Liver (tissue), 8 donors: ENCODE measurements at regions not wholly inside any gene's neighbourhood (a gene's known extent, or its start where the extent isn't known, plus 50 kb on each side); places are given as distances from the start of the nearest gene placed in this dataset.

ENCODE experiments used
- DNase-seq: peaks from one replicate; pipeline ENCODE4 v3.0.0-alpha.2; 2017; ENCODE audit warnings: low spot score
- H3K27ac ChIP-seq, 2 donors: one replicate each; pipeline ENCODE4 v1.7.0; 2013; ENCODE audit warnings: inconsistent platforms in 2 of 2, low read length in 2 of 2, control low read depth in 1 of 2, low read depth in 1 of 2, mild to moderate bottlenecking in 1 of 2
- H3K27me3 ChIP-seq, 4 donors: one replicate each; pipeline versions ENCODE4 v1.6.1 to v1.7.0; 2013; ENCODE audit warnings: low read length in 3 of 4, inconsistent platforms in 1 of 4, mild to moderate bottlenecking in 1 of 4, moderate library complexity in 1 of 4; ENCODE audit not compliant: control insufficient read depth in 4 of 4, insufficient read depth in 4 of 4
- H3K36me3 ChIP-seq, 4 donors: one replicate each; pipeline versions ENCODE4 v1.6.1 to v1.7.0; 2013; ENCODE audit warnings: low read length in 3 of 4, mild to moderate bottlenecking in 3 of 4, low read depth in 1 of 4, moderate library complexity in 1 of 4; ENCODE audit not compliant: control insufficient read depth in 4 of 4, insufficient read depth in 3 of 4
- H3K4me1 ChIP-seq, 4 donors: one replicate each; pipeline versions ENCODE4 v1.6.1 to v1.7.0; 2013; ENCODE audit warnings: low read length in 3 of 4, mild to moderate bottlenecking in 3 of 4, moderate library complexity in 1 of 4; ENCODE audit not compliant: control insufficient read depth in 4 of 4, insufficient read depth in 4 of 4
- H3K4me3 ChIP-seq, 3 donors: one replicate each; pipeline versions ENCODE4 v1.6.1 to v1.7.0; 2013; ENCODE audit warnings: low read length in 3 of 3, control low read depth in 1 of 3, low read depth in 1 of 3, mild to moderate bottlenecking in 1 of 3
- H3K9ac ChIP-seq, 2 donors: one replicate each; pipeline ENCODE4 v1.7.0; 2013; ENCODE audit warnings: low read length in 2 of 2, mild to moderate bottlenecking in 2 of 2, moderate library complexity in 2 of 2, control low read depth in 1 of 2, low read depth in 1 of 2
- H3K9me3 ChIP-seq, 4 donors: one replicate each; pipeline versions ENCODE4 v1.6.1 to v1.7.0; 2013; ENCODE audit warnings: low read length in 3 of 4; ENCODE audit not compliant: control insufficient read depth in 4 of 4
- CTCF ChIP-seq: fragments of 150-350 bp; IDR thresholded peaks from 2 replicates; pipeline ENCODE4 v1.5.1; 2017; ENCODE audit warnings: improper control_type of control experiment, low read depth, low read length; ENCODE audit not compliant: missing input control
- EGR1 ChIP-seq, 2 donors: IDR thresholded peaks; 2 replicates each; pipeline ENCODE4 v1.6.1; 2016 to 2018; ENCODE audit warnings: antibody characterized with exemption in 2 of 2, low read depth in 2 of 2
- FOXA1 ChIP-seq: IDR thresholded peaks from 2 replicates; pipeline ENCODE4 v1.6.1; 2016; ENCODE audit warnings: antibody characterized with exemption
- FOXA2 ChIP-seq: IDR thresholded peaks from 2 replicates; pipeline ENCODE4 v1.6.1; 2016; ENCODE audit warnings: antibody characterized with exemption
- GABPA ChIP-seq, 2 donors: IDR thresholded peaks in 1 of 2; conservative IDR thresholded peaks in 1 of 2; 2 replicates each; pipeline ENCODE4 v1.6.1; 2016; ENCODE audit warnings: antibody characterized with exemption in 2 of 2, mild to moderate bottlenecking in 1 of 2, moderate library complexity in 1 of 2
- HNF4A ChIP-seq, 2 donors: conservative IDR thresholded peaks; 2 replicates each; pipeline ENCODE4 v1.6.1; 2016; ENCODE audit warnings: antibody characterized with exemption in 2 of 2, mild to moderate bottlenecking in 2 of 2
- HNF4G ChIP-seq: IDR thresholded peaks from 2 replicates; pipeline ENCODE4 v1.6.1; 2016; ENCODE audit warnings: antibody characterized with exemption
- JUND ChIP-seq, 2 donors: IDR thresholded peaks; 2 replicates each; pipeline ENCODE4 v1.6.1; 2016; ENCODE audit warnings: antibody characterized with exemption in 2 of 2
- MAX ChIP-seq: IDR thresholded peaks from 2 replicates; pipeline ENCODE4 v1.6.1; 2016; ENCODE audit warnings: antibody characterized with exemption
- NR2F2 ChIP-seq: IDR thresholded peaks from 2 replicates; pipeline ENCODE4 v1.6.1; 2016; ENCODE audit warnings: antibody characterized with exemption
- RAD21 ChIP-seq, 2 donors: IDR thresholded peaks; 2 replicates each; pipeline ENCODE4 v1.6.1; 2016; ENCODE audit warnings: antibody characterized with exemption in 2 of 2, mild to moderate bottlenecking in 2 of 2
- REST ChIP-seq: IDR thresholded peaks from 2 replicates; pipeline ENCODE4 v1.6.1; 2016; ENCODE audit warnings: antibody characterized with exemption, mild to moderate bottlenecking
- RXRA ChIP-seq, 2 donors: IDR thresholded peaks; 2 replicates each; pipeline ENCODE4 v1.6.1; 2017 to 2018; ENCODE audit warnings: antibody characterized with exemption in 2 of 2, mild to moderate bottlenecking in 1 of 2
- SP1 ChIP-seq: IDR thresholded peaks from 2 replicates; pipeline ENCODE4 v1.6.1; 2018; ENCODE audit warnings: antibody characterized with exemption, mild to moderate bottlenecking
- YY1 ChIP-seq: IDR thresholded peaks from 2 replicates; pipeline ENCODE4 v1.6.1; 2016; ENCODE audit warnings: antibody characterized with exemption, mild to moderate bottlenecking
- WGBS: extraction: QIAGEN DNeasy Blood & Tissue Kit; methylation state at CpG from one replicate; pipeline ENCODE4 v1.1.7; 2013; 5-methylcytosine and 5-hydroxymethylcytosine counted together
- TF ChIP-seq, protein P1 (sequence below): IDR thresholded peaks from 2 replicates; pipeline ENCODE4 v1.6.1; 2016; ENCODE audit warnings: antibody characterized with exemption
- TF ChIP-seq, protein P2 (sequence below): IDR thresholded peaks from 2 replicates; pipeline ENCODE4 v1.6.1; 2016; ENCODE audit warnings: antibody characterized with exemption
- donor health status: healthy.
- donor health status: healthy.
- donor health status: healthy.
- donor health status: healthy.
- donor health status: healthy.

GRCh38 chr18:44518091-44518615, 162.5 kb upstream of the SETBP1 start:
- Histone ChIP-seq H3K9me3 (no peaks in the 10 kb centered on the region), H3K4me3 (no peak overlapping the region), H3K27ac (no peak overlapping the region), H3K4me1 (no peaks in the 10 kb centered on the region), H3K9ac (no peak overlapping the region), H3K27me3 (no peaks in the 10 kb centered on the region), H3K36me3 (no peaks in the 10 kb centered on the region)
- DNase-seq = no peak
- WGBS = 69% methylated on average over 4 of the region's 4 CpGs
- no peak for TF ChIP-seq HNF4G
- no peak for TF ChIP-seq RXRA (IDR thresholded peaks at IDR 0.05)
- TF ChIP-seq MAX = no peak
- no peak for TF ChIP-seq REST
- no peak for TF ChIP-seq SP1
- TF ChIP-seq FOXA2 = no peak
- TF ChIP-seq FOXA1 = no peak
- no peak for TF ChIP-seq RAD21 (IDR thresholded peaks at IDR 0.05)
- no peak for TF ChIP-seq CTCF
- no peak for TF ChIP-seq EGR1 (IDR thresholded peaks at IDR 0.05; ENCODE audit: low read depth in 2 of 2)
- no peak for TF ChIP-seq GABPA (IDR thresholded peaks at IDR 0.05 in 1 of 2, conservative IDR thresholded peaks at IDR 0.05 in 1 of 2)
- TF ChIP-seq YY1 = no peak
- TF ChIP-seq JUND (IDR thresholded peaks at IDR 0.05) = no peak

DNA sequence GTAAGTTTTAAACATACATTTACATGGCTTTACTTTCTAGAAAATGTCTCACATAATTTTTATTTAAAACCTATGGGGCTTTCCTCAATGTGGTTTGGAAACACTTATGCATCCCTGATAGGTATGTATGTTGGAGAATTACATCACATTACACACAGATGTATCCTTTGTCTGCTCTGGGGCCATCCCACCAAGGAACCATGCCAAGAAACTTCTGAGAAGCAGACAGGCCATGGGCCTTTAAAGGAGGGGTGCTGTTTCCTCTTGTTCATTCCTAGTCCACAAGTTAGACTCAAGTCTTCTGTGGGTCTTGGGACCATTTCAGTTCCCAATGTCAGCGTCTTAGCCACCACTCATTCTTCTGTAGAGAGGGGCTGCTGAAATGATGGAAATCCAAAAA, 162.0 kb upstream of the SETBP1 start:
- H3K36me3 ChIP-seq = no peaks in the 10 kb centered on the region
- no peaks in the 10 kb centered on the region for H3K27me3 ChIP-seq
- no peaks in the 10 kb centered on the region for H3K4me1 ChIP-seq
- H3K9ac ChIP-seq = no peak overlapping the region
- no peak for DNase-seq
- H3K4me3 ChIP-seq = no peak overlapping the region
- no peaks in the 10 kb centered on the region for H3K9me3 ChIP-seq
- no peak overlapping the region for H3K27ac ChIP-seq
- TF ChIP-seq RXRA (IDR thresholded peaks at IDR 0.05) (no peak), EGR1 (IDR thresholded peaks at IDR 0.05; ENCODE audit: low read depth in 2 of 2) (no peak), YY1 (no peak), NR2F2 (no peak), MAX (no peak), RAD21 (IDR thresholded peaks at IDR 0.05) (no peak), HNF4A (conservative IDR thresholded peaks at IDR 0.05) (no peak), FOXA1 (no peak), HNF4G (no peak)
- TF ChIP-seq, protein P1, sequence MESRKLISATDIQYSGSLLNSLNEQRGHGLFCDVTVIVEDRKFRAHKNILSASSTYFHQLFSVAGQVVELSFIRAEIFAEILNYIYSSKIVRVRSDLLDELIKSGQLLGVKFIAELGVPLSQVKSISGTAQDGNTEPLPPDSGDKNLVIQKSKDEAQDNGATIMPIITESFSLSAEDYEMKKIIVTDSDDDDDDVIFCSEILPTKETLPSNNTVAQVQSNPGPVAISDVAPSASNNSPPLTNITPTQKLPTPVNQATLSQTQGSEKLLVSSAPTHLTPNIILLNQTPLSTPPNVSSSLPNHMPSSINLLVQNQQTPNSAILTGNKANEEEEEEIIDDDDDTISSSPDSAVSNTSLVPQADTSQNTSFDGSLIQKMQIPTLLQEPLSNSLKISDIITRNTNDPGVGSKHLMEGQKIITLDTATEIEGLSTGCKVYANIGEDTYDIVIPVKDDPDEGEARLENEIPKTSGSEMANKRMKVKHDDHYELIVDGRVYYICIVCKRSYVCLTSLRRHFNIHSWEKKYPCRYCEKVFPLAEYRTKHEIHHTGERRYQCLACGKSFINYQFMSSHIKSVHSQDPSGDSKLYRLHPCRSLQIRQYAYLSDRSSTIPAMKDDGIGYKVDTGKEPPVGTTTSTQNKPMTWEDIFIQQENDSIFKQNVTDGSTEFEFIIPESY = no peak
- TF ChIP-seq, protein P2, sequence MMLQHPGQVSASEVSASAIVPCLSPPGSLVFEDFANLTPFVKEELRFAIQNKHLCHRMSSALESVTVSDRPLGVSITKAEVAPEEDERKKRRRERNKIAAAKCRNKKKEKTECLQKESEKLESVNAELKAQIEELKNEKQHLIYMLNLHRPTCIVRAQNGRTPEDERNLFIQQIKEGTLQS = no peak
- 61% methylated on average over 1 of the region's 1 CpG for WGBS
